ENCODE measurements at regions not wholly inside any gene's neighbourhood (a gene's known extent, or its start where the extent isn't known, plus 50 kb on each side); places are given as distances from the start of the nearest gene placed in this dataset.

GRCh38 chr7:116447966-116448839 is 51.3 kb upstream of the CAV2 start:
- DNase-seq = no peak
- Histone ChIP-seq H3K27me3 (replicated peaks; ENCODE audit: insufficient read depth, low read length) (no peaks in the 10 kb centered on the region), H3K27ac (ENCODE audit: low read length) (no peak overlapping the region), H3K4me3 (ENCODE audit: low read length) (no peak overlapping the region), H3K4me2 (ENCODE audit: low read depth, low read length) (no peak overlapping the region), H2AFZ (ENCODE audit: low read length) (no peak overlapping the region), H3F3A (ENCODE audit: insufficient read depth, low read length) (no peaks in the 10 kb centered on the region), H3K79me2 (ENCODE audit: low read length) (no peaks in the 10 kb centered on the region), H3K9ac (ENCODE audit: low read length) (no peak overlapping the region), H4K20me1 (ENCODE audit: insufficient read depth, low read length) (no peaks in the 10 kb centered on the region), H3K36me3 (replicated peaks; ENCODE audit: insufficient read depth, low read length) (no peaks in the 10 kb centered on the region), H3K4me1 (ENCODE audit: low read length) (peaks cover 13% of the 10 kb centered on the region), H3K9me2 (replicated peaks; ENCODE audit: insufficient read depth, low read length) (no peaks in the 10 kb centered on the region), H3K9me3 (replicated peaks; ENCODE audit: insufficient read depth, low read length) (no peaks in the 10 kb centered on the region)
- TF ChIP-seq CTCF (IDR thresholded peaks at IDR 0.05; ENCODE audit: low read length) (no peak), EZH2phosphoT487 (IDR thresholded peaks at IDR 0.05; ENCODE audit: low read length) (no peak), EZH2 (optimal IDR thresholded peaks at IDR 0.05; ENCODE audit: low read depth, low read length) (no peak)

GRCh38 chr7:116449441-116449840 is 50.1 kb upstream of the CAV2 start:
- H4K20me1 ChIP-seq (ENCODE audit: insufficient read depth, low read length) = no peaks in the 10 kb centered on the region
- H3F3A ChIP-seq (ENCODE audit: insufficient read depth, low read length) = no peaks in the 10 kb centered on the region
- DNase-seq = no peak
- H3K9me2 ChIP-seq (replicated peaks; ENCODE audit: insufficient read depth, low read length) = no peaks in the 10 kb centered on the region
- no peaks in the 10 kb centered on the region for H3K36me3 ChIP-seq (replicated peaks; ENCODE audit: insufficient read depth, low read length)
- no peaks in the 10 kb centered on the region for H3K27me3 ChIP-seq (replicated peaks; ENCODE audit: insufficient read depth, low read length)
- no peak overlapping the region for H3K9ac ChIP-seq (ENCODE audit: low read length)
- H3K4me1 ChIP-seq (ENCODE audit: low read length) = peaks cover 13% of the 10 kb centered on the region
- no peak for TF ChIP-seq EZH2phosphoT487 (IDR thresholded peaks at IDR 0.05; ENCODE audit: low read length)
- TF ChIP-seq EZH2 (optimal IDR thresholded peaks at IDR 0.05; ENCODE audit: low read depth, low read length) = no peak
- TF ChIP-seq CTCF (IDR thresholded peaks at IDR 0.05; ENCODE audit: low read length) = no peak
- no peak overlapping the region for H3K4me3 ChIP-seq (ENCODE audit: low read length)
- H3K4me2 ChIP-seq (ENCODE audit: low read depth, low read length) = no peak overlapping the region
- no peak overlapping the region for H2AFZ ChIP-seq (ENCODE audit: low read length)
- H3K9me3 ChIP-seq (replicated peaks; ENCODE audit: insufficient read depth, low read length) = no peaks in the 10 kb centered on the region
- no peaks in the 10 kb centered on the region for H3K79me2 ChIP-seq (ENCODE audit: low read length)
- H3K27ac ChIP-seq (ENCODE audit: low read length) = no peak overlapping the region
